DOHH2 (cell line): ENCODE measurements at regions not wholly inside any gene's neighbourhood (a gene's known extent, or its start where the extent isn't known, plus 50 kb on each side); places are given as distances from the start of the nearest gene placed in this dataset.

ENCODE experiments used
- H3F3A ChIP-seq: fragments of 200-600 bp; sonication (generic), shearing (Covaris generic); 2 replicates; pipeline ENCODE4 v1.6.0; 2016; ENCODE audit warnings: antibody characterized with exemption, mild to moderate bottlenecking; ENCODE audit not compliant: control insufficient read depth, insufficient read depth
- H3K27ac ChIP-seq: fragments of 200-600 bp; sonication (generic); 2 replicates; pipeline ENCODE4 v1.5.1; 2014; ENCODE audit warnings: low read depth, mild to moderate bottlenecking, low read length, moderate library complexity
- H3K27me3 ChIP-seq: fragments of 200-600 bp; sonication (generic); 2 replicates; pipeline ENCODE4 v1.6.1; 2014; ENCODE audit warnings: mild to moderate bottlenecking, low read length, mixed read lengths; ENCODE audit not compliant: control insufficient read depth
- H3K36me3 ChIP-seq: fragments of 200-600 bp; sonication (generic); 2 replicates; pipeline ENCODE4 v1.6.1; 2014; ENCODE audit warnings: mild to moderate bottlenecking, low read length, moderate library complexity, mixed read lengths; ENCODE audit not compliant: control insufficient read depth
- H3K4me1 ChIP-seq: fragments of 200-600 bp; sonication (generic); 2 replicates; pipeline ENCODE4 v1.6.1; 2014; ENCODE audit warnings: mild to moderate bottlenecking, low read length, mixed read lengths; ENCODE audit not compliant: control insufficient read depth
- H3K4me2 ChIP-seq: fragments of 200-600 bp; sonication (generic); 2 replicates; pipeline ENCODE4 v1.6.0; 2014; ENCODE audit warnings: mild to moderate bottlenecking, low read length, moderate library complexity
- H3K4me3 ChIP-seq: fragments of 200-600 bp; sonication (generic); 2 replicates; pipeline ENCODE4 v1.5.1; 2014; ENCODE audit warnings: mild to moderate bottlenecking, low read length, mixed read lengths
- H3K79me2 ChIP-seq: fragments of 200-600 bp; sonication (generic); 2 replicates; pipeline ENCODE4 v1.6.1; 2014; ENCODE audit warnings: mild to moderate bottlenecking, low read length, mixed read lengths; ENCODE audit not compliant: control insufficient read depth
- H3K9me2 ChIP-seq: fragments of 200-600 bp; sonication (generic); replicated peaks from 2 replicates; pipeline ENCODE4 v1.6.1; 2014; ENCODE audit warnings: mild to moderate bottlenecking, low read length, mixed read lengths; ENCODE audit not compliant: control insufficient read depth
- H3K9me3 ChIP-seq: fragments of 200-600 bp; sonication (generic); 2 replicates; pipeline ENCODE4 v1.6.1; 2014; ENCODE audit warnings: antibody characterized with exemption, low read length, mixed read lengths; ENCODE audit not compliant: control insufficient read depth, insufficient read depth
- H4K20me1 ChIP-seq: fragments of 200-600 bp; sonication (generic); 2 replicates; pipeline ENCODE4 v1.6.0; 2014; ENCODE audit warnings: low read depth, mild to moderate bottlenecking, antibody characterized with exemption, low read length, moderate library complexity; ENCODE audit not compliant: control insufficient read depth, insufficient read depth
- EZH2phosphoT487 ChIP-seq: fragments of 200-600 bp; sonication (generic); IDR thresholded peaks from 2 replicates; pipeline ENCODE4 v1.6.1; 2017; ENCODE audit warnings: borderline replicate concordance, mild to moderate bottlenecking, antibody characterized with exemption, low read length, moderate library complexity, mixed read lengths
- TF ChIP-seq, protein P1 (sequence below): fragments of 200-600 bp; sonication (generic); IDR thresholded peaks from one replicate; pipeline ENCODE4 v1.5.1; 2014; ENCODE audit warnings: antibody characterized with exemption, mild to moderate bottlenecking, low read depth, low read length; ENCODE audit not compliant: poor library complexity, severe bottlenecking

DNA sequence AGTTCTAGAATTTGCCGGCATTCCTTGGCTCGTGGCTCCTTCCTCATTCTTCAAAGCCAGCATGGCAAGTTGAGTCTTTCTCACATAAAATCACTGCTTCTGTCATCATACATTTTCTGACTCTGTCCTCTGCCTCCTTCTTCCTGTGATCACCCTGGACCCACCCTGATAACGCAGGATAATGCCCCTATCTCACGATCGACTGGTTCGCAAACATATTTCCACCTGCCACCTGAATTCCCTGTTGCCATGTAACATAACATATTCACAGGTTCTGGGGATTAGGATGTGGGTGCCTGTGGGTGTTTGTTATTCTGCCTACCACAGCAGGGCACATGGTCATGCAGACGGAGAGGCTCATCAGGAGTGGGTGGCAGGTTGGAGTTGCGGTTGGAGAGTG lies 177.7 kb downstream of the NHLRC3 start:
- Histone ChIP-seq H3F3A (no peaks in the 10 kb centered on the region), H3K79me2 (no peaks in the 10 kb centered on the region), H3K36me3 (no peaks in the 10 kb centered on the region), H3K27me3 (no peaks in the 10 kb centered on the region), H3K9me3 (peaks cover 5% of the 10 kb centered on the region; the same call in 1 of the 2 replicates), H3K9me2 (no peaks in the 10 kb centered on the region), H3K4me2 (no peak overlapping the region), H3K4me1 (no peaks in the 10 kb centered on the region), H3K27ac (no peak overlapping the region), H4K20me1 (no peaks in the 10 kb centered on the region), H3K4me3 (no peak overlapping the region)
- no peak for TF ChIP-seq EZH2phosphoT487
- TF ChIP-seq, protein P1, sequence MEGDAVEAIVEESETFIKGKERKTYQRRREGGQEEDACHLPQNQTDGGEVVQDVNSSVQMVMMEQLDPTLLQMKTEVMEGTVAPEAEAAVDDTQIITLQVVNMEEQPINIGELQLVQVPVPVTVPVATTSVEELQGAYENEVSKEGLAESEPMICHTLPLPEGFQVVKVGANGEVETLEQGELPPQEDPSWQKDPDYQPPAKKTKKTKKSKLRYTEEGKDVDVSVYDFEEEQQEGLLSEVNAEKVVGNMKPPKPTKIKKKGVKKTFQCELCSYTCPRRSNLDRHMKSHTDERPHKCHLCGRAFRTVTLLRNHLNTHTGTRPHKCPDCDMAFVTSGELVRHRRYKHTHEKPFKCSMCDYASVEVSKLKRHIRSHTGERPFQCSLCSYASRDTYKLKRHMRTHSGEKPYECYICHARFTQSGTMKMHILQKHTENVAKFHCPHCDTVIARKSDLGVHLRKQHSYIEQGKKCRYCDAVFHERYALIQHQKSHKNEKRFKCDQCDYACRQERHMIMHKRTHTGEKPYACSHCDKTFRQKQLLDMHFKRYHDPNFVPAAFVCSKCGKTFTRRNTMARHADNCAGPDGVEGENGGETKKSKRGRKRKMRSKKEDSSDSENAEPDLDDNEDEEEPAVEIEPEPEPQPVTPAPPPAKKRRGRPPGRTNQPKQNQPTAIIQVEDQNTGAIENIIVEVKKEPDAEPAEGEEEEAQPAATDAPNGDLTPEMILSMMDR, result no peak

DNA sequence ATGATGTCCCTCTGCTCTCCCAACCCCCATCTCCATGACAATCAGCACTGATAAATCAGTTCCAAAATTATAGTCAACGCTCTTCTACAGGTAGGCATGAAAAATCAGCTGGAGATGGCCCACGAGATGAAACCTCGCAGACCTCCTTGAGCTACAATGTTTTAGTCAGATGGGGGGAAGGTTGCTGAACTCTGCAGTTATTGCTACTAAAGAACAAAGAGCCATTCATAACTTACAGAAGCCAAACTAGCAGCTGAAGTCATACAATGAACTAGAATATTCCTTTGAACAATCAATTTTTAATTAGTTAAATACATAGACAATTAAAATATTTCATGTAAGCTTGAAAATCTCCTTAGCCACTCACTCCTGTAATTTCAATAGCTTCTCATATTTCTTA lies 179.2 kb downstream of the NHLRC3 start:
- Histone ChIP-seq H3K27ac (no peak overlapping the region), H3K4me2 (no peak overlapping the region), H3K79me2 (no peaks in the 10 kb centered on the region), H3K4me1 (no peaks in the 10 kb centered on the region), H3K36me3 (no peaks in the 10 kb centered on the region), H4K20me1 (no peaks in the 10 kb centered on the region), H3K9me3 (peaks cover 5% of the 10 kb centered on the region; the same call in 1 of the 2 replicates), H3K4me3 (no peak overlapping the region), H3K9me2 (no peaks in the 10 kb centered on the region), H3K27me3 (no peaks in the 10 kb centered on the region), H3F3A (no peaks in the 10 kb centered on the region)
- TF ChIP-seq EZH2phosphoT487, result no peak
- TF ChIP-seq, protein P1, result no peak

DNA sequence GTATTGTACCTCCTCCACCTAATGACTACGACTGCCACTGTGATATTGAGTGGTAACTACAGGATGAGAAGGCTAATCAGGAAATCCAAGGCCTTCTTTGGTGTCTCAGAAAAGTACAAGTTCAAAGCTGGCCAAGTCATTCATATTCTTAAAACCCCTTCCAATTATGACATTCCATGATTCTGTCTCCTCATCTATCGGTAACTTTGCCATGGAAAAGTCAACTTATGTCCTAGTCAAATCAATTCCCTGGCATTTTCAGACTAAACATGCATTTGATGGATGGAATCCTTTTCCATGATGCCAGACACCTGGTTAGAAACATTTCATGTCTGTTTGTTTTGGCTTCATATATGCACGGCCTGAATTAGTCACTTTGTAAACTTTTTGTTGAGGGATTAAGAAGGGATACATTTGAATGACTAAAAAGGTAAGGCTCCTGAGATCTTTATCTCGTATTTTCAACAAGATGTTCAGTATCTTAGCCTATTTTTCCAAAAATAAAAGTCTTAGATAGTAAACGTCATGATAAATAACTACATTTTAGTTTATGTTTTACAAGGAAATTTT lies 186.5 kb downstream of the NHLRC3 start:
- TF ChIP-seq, protein P1, result no peak
- no peak for TF ChIP-seq EZH2phosphoT487
- no peaks in the 10 kb centered on the region for H3F3A ChIP-seq

More for the DNA sequence above, 186.5 kb downstream of the NHLRC3 start:
- no peaks in the 10 kb centered on the region for H4K20me1 ChIP-seq
- H3K4me3 ChIP-seq, result no peak overlapping the region
- H3K27ac ChIP-seq, result no peak overlapping the region
- no peaks in the 10 kb centered on the region for H3K79me2 ChIP-seq
- no peak overlapping the region for H3K4me2 ChIP-seq
- H3K9me3 ChIP-seq, result peaks cover 5% of the 10 kb centered on the region; the same call in 1 of the 2 replicates
- no peaks in the 10 kb centered on the region for H3K4me1 ChIP-seq
- H3K27me3 ChIP-seq, result no peaks in the 10 kb centered on the region
- no peaks in the 10 kb centered on the region for H3K9me2 ChIP-seq
- no peaks in the 10 kb centered on the region for H3K36me3 ChIP-seq
